Activated CD4-positive, alpha-beta T cell treated with anti-CD3 and anti-CD28 coated beads for 24 hours (primary cell): ENCODE measurements at regions not wholly inside any gene's neighbourhood (a gene's known extent, or its start where the extent isn't known, plus 50 kb on each side); places are given as distances from the start of the nearest gene placed in this dataset.
"Not testable (repeated sequence)": the region's sequence is repeated elsewhere in the genome, so short reads cannot be mapped to it uniquely, and the experiment has no call there.

ENCODE experiments used
- DNase-seq, 2 donors: peaks; one replicate each; pipeline ENCODE4 v3.0.0-alpha.2; 2020; ENCODE audit warnings: low read depth in 2 of 2

DNA sequence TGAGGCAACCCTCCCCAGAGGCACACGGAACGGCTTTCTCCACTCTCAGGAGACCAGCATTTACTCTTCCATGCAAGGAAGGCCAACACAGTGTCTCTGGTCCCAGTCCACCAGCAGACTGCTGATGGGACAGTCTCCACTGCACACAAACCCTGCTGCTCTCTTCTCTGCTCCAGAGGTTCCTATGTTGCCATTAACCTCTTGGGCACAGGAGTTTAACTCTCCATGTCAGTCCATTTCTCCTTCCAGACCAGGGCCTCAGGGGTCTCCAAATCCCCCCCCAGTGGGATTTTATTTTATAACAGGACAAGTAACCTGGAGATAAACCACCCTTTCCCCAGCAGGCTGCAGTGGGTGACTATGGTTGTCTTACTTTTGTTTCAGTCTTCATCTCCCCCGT is 452.5 kb downstream of the GADD45G start:
- no peak for DNase-seq

- no peak for DNase-seq
Observed at GRCh38 chr9:90058182-90058763, 453.5 kb downstream of the GADD45G start.

- DNase-seq: no peak
Observed at GRCh38 chr9:90059436-90059835, 454.6 kb downstream of the GADD45G start.

- DNase-seq: no peak
Observed at GRCh38 chr9:90060256-90060655, 455.4 kb downstream of the GADD45G start.

- DNase-seq: no peak
Observed at GRCh38 chr9:90061187-90061586, 456.4 kb downstream of the GADD45G start.

- DNase-seq: no peak
Observed at GRCh38 chr9:90062982-90063381, 458.2 kb downstream of the GADD45G start.

- no peak for DNase-seq
Observed at GRCh38 chr9:90064248-90064647, 459.4 kb downstream of the GADD45G start.

DNA sequence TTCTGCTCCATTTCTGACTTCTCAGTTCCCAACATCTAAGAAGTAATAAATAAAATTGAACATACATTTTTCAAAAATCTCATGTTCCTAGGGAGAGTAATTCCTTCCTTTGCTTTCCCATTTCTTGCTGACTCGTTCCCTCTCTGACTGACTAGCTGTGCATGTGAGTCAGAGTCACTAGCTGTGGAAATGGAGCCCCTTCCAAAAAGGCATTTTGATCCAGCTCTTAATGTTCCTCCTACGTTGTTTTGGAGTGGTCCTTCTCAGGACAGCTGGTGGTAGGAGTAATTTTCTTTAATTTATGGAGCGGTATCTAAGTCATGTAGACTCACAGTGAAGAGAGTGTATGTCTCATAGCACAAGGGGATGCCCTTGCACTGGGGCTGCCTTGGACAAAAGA is 460.2 kb downstream of the GADD45G start:
- DNase-seq: no peak

DNA sequence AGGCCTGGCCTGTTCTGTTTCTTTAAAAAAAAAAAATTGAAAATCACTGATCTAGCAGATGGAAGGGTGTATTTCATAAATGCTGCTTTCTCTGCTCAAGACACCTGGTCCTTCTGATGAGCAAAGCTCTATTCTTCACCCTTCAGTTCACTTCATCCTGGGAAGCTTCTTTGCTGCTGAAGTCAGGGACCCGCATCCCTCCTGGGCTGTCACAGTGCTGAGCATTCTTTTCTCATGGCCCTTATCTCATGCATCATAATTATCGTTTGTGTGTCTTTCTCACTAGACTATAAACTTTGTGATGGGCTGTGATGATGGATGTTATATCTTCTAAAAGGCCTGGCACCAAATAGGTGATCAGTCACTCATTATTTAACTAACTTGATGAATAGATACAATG is 461.0 kb downstream of the GADD45G start:
- no peak for DNase-seq

- DNase-seq: no peak
Observed at GRCh38 chr9:90069085-90069484, 464.3 kb downstream of the GADD45G start.

DNA sequence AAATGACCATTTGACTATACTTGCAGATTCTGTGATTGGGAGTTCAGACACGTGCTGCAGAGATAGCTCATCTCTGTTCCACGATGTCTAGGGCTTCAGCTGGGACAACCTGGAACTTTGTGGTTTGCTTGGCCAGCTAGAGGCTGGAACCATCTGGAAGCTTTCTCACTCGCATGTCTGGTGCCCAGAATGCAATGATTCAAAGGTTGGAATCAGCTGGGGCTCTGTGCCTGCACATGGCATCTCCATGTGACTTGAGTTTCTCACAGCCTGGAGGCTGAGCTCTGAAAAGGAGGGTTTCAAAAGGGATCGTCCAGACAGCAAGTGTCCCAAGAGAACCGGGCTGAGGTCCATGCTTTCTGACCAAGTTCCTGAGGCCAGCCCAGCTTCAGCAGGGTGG is 465.2 kb downstream of the GADD45G start:
- no peak for DNase-seq

DNA sequence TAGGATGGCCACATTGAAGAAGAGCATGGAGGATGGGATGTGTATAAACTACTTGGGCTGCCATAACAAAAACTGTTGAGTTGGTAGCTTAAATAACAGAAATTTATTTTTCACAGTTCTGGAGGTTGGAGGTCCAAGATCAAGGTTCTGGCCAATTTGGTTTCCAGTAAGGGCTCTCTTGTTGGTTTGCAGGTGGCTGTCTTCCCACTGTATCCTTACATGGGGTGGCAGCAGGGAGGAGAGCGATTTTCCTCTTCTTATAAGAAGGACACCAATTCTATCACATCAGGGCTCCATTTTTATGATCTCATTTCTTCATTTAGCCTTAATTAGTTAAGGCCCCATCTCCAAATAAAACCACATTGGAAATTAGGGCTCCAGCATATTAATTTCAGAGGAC is 465.7 kb downstream of the GADD45G start:
- no peak for DNase-seq

GRCh38 chr9:90070931-90071660 is 466.3 kb downstream of the GADD45G start:
- DNase-seq: no peak

- DNase-seq: no peak
Observed at GRCh38 chr9:90073186-90073945, 468.6 kb downstream of the GADD45G start.

GRCh38 chr9:90074316-90074962 is 469.6 kb downstream of the GADD45G start:
- DNase-seq: no peak

DNA sequence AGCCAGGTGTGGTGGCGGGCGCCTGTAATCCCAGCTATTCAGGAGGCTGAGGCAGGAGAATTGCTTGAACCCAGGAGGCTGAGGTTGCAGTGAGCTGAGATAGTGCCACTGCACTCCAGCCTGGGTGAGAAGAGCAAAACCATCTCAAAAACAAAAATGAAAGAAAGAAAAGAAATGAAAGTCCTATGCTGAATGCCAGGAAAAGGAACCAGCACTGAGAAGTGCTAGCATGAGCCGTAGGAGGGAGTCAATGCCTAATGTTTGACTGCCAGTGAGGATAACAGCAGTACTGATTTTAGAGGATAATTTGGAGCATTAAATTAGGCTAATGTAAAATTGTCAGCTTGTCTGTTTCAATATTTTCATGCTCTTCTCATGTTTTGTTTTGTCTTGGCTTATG is 472.8 kb downstream of the GADD45G start:
- DNase-seq: not testable (repeated sequence)

DNA sequence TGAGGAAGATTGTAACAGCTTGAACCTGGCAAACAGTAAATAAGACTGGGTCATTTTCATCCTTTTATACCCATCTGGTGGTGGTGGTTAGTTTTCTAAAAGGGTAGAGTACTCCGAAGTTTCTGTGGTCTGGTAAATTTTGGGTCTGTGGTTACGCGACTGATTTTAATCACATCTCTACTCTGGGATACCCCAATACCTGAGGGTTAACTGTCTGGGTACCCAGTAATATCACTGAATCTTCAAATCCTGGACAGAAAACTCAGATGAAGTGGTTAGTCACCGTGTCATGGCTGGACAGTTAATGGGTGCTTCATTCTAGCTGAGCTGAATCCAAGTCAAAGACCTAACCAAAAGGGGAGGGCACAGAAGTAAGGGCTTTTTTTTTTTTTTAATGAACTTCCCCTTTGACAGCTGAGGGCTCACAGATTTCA is 474.2 kb downstream of the GADD45G start:
- DNase-seq: no peak

DNA sequence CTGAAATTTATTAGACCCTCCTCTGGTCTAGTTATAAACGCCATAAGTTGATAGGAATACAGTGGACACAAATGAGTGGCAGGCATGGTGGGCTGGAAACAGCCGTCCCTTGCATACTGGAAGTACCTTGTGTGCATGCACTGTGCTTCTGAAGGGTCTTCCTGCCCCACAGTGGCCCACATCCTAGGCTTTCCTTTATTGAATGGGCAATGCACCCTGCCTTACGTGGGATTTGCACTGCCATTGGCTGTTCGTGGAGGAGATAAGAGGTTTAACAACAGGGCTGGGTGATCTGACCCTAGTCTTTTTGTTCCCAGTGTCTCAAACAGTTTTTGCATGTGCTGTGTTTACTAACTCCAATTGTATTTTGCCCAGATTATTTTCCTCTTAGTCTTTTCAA is 480.8 kb downstream of the GADD45G start:
- no peak for DNase-seq

DNA sequence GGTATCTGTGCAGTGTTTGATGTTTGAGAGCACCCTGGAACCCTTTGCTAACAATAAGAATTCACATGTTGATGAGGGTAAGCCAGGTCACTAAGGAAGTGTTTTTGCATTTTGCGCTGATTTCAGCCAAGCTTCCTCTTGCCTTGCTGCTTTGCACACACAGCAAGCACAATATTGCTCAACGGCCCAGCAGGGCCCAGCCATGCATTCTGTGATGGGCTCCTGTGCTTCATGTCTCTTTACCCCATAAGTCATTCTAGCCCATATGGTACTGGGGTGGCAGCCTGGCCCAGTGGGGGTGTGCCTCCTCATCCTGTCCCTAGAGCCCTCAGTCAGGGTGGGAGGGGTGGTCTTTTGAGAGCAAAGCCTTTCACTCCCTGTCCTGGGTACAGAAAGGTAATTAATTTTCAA is 481.3 kb downstream of the GADD45G start:
- no peak for DNase-seq

GRCh38 chr9:90088434-90088833 is 483.6 kb downstream of the GADD45G start:
- no peak for DNase-seq

- DNase-seq: no peak
Observed at GRCh38 chr9:90088856-90089255, 484.0 kb downstream of the GADD45G start.

GRCh38 chr9:90090997-90091396 is 486.2 kb downstream of the GADD45G start:
- no peak for DNase-seq
